Mucosa of descending colon (tissue), 3 donors: ENCODE measurements at regions not wholly inside any gene's neighbourhood (a gene's known extent, or its start where the extent isn't known, plus 50 kb on each side); places are given as distances from the start of the nearest gene placed in this dataset.
"Not testable (repeated sequence)": the region's sequence is repeated elsewhere in the genome, so short reads cannot be mapped to it uniquely, and the experiment has no call there.

Source experiments
- ATAC-seq: fragments of 200-7000 bp; cut with Tn5 transposase; one replicate; pipeline ENCODE4 v1.9.1; 2020; ENCODE audit warnings: mild to moderate bottlenecking, moderate library complexity
- DNase-seq, 3 donors: peaks; one replicate each; pipeline ENCODE4 v3.0.0-alpha.2; 2020
- H3K36me3 ChIP-seq: fragments of 200-600 bp; one replicate; pipeline ENCODE4 v1.8.0; 2021; ENCODE audit warnings: low read depth, mild to moderate bottlenecking
- H3K4me1 ChIP-seq: fragments of 200-600 bp; one replicate; pipeline ENCODE4 v1.8.0; 2021; ENCODE audit warnings: low read depth, mild to moderate bottlenecking
- H3K4me3 ChIP-seq: fragments of 200-600 bp; one replicate; pipeline ENCODE4 v1.8.0; 2021; ENCODE audit warnings: mild to moderate bottlenecking
- H3K9me3 ChIP-seq: fragments of 200-600 bp; one replicate; pipeline ENCODE4 v1.8.0; 2021; ENCODE audit warnings: mild to moderate bottlenecking
- intact Hi-C, 2 donors: fragments of 100-400 bp; cut with DNase I in 1 of 2; cut with micrococcal nuclease in 1 of 2; formaldehyde crosslinking; loops; one replicate each; pipeline versions ENCODE4 v1.11.0 to v1.11.1; 2022; cut with DNase I, micrococcal nuclease
- TF ChIP-seq, protein P1 (sequence below): fragments of 200-600 bp; IDR thresholded peaks from one replicate; pipeline ENCODE4 v1.8.0; 2022; ENCODE audit warnings: antibody characterized with exemption, mild to moderate bottlenecking
- donor health status: DM: no; HTN: no; CAD: no; lungs with moderate emphysema.
- donor health status: DM: no; HTN: no; CAD: no.
- donor health status: DM: no; HTN: yes; CAD: no.

DNA sequence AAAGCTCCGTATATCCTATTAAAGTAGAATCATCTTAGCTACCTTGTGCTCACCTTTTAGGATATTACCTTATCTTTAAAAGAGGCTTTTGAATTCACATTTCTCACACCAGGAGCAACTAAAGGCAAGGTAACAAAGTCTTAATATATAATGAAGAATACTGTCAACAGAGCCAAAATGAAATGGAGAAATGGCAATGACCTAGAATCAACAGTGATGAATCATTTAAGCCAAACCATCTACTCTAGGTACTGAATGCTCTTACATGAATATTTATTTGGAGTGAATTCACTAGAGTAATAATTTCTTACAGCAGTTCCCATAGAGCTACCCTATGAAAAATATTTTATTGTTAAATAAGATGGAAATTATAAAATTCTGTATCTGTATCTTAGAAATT is 421.0 kb downstream of the RND3 start:
- no peak overlapping the region for H3K4me3 ChIP-seq
- no peaks in the 10 kb centered on the region for H3K9me3 ChIP-seq
- H3K4me1 ChIP-seq = no peaks in the 10 kb centered on the region
- TF ChIP-seq, protein P1, sequence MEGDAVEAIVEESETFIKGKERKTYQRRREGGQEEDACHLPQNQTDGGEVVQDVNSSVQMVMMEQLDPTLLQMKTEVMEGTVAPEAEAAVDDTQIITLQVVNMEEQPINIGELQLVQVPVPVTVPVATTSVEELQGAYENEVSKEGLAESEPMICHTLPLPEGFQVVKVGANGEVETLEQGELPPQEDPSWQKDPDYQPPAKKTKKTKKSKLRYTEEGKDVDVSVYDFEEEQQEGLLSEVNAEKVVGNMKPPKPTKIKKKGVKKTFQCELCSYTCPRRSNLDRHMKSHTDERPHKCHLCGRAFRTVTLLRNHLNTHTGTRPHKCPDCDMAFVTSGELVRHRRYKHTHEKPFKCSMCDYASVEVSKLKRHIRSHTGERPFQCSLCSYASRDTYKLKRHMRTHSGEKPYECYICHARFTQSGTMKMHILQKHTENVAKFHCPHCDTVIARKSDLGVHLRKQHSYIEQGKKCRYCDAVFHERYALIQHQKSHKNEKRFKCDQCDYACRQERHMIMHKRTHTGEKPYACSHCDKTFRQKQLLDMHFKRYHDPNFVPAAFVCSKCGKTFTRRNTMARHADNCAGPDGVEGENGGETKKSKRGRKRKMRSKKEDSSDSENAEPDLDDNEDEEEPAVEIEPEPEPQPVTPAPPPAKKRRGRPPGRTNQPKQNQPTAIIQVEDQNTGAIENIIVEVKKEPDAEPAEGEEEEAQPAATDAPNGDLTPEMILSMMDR = no peak
- no peaks in the 10 kb centered on the region for H3K36me3 ChIP-seq
- DNase-seq (no peak), ATAC-seq (no peak)
- intact Hi-C loops = no loop called here

DNA sequence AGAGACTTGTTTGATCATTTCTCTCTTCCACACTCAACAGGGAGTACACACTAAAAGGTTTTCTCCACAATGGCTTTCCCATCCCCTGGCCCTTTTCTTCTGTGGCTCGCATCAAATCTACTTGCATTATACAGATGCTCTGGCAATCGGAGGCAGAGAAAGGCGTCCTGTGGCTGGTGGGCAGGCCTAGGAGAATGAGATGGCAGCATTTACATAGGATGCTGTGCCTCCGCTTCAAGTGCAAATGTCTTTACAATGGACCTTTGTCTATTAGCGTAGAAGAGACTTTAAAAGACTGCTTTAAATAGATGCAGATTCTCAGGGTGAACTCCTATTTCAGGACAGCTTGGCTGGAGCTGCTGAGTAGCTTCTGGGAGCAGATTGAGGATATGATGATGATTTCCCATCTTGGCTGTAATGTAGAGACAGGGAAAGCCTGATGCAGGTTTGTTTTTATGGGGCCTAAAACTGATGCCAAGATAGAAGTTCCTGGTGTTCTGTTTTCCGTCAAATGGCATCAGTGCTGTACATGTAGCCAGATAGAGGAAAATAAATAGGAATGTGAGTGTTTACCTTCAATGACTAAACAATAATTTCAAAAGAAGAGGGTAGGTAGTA is 423.4 kb downstream of the RND3 start:
- ATAC-seq (no peak), DNase-seq (no peak)
- H3K9me3 ChIP-seq = no peaks in the 10 kb centered on the region
- TF ChIP-seq, protein P1 = no peak
- intact Hi-C loops = no loop called here
- no peak overlapping the region for H3K4me3 ChIP-seq
- H3K4me1 ChIP-seq = no peaks in the 10 kb centered on the region
- H3K36me3 ChIP-seq = no peaks in the 10 kb centered on the region

DNA sequence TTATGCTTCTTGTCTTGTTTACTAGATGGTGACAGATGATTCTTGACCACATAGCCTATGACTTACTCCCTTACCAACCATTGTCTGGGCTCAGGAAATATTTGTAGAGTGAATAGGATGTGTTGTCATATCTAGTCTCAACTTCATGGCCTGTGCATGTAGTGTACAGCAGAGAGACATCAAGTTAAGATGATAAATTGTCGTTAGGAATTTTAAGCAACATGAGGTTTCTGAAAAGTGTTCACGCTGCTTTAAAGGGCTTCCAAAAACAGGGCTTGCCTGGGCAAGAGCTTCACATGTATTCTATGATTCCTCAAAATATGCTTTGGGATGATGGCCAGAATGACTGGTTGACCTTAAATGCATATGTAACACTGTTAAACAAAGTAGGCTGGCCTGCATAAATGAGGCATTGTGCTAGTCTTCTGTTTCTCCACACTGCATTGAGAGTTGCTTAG is 424.0 kb downstream of the RND3 start:
- no peak overlapping the region for H3K4me3 ChIP-seq
- TF ChIP-seq, protein P1 = no peak
- intact Hi-C loops = no loop called here
- H3K36me3 ChIP-seq = no peaks in the 10 kb centered on the region
- no peak for ATAC-seq
- DNase-seq = no peak
- no peaks in the 10 kb centered on the region for H3K9me3 ChIP-seq
- no peaks in the 10 kb centered on the region for H3K4me1 ChIP-seq

DNA sequence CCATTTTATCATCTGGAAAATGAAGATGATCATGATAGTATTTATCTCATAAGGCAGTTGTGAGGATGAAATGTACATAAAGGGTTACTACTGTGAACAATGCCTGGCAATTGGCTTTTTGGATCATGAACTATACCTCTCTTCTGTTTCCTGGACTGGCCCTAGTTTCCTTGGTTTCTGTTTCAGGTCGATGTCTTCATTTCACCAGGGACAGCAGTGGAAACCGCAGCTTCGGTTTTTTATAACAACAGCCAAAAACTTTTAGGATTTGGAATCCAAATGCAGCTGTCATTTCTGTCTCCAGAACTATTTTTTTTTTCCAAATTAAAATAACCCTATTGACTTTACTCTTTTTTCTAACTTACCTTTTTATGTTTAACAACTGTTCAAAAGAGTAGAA is 425.1 kb downstream of the RND3 start:
- ATAC-seq = no peak
- Histone ChIP-seq H3K9me3 (no peaks in the 10 kb centered on the region), H3K4me1 (no peaks in the 10 kb centered on the region), H3K4me3 (no peak overlapping the region), H3K36me3 (no peaks in the 10 kb centered on the region)
- TF ChIP-seq, protein P1 = no peak
- intact Hi-C loops = no loop called here
- no peak for DNase-seq

DNA sequence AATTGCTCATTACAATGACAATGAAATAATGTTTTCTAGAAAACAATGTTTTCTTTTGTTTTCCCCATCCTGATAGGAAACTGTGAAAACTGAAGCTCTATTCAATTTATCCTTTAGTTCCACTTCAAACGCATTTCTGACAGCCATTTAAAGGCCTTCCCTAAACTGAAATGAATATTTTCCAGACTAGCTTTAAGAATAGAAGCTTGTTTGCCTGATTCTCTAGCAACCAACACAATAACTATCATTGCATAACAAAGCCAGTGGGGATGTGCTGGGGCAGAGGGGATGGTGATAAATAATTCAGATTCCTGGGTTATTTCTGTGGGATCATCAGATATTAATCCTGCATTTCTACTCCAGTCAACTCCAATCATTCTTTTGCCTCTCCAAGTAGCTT is 427.1 kb downstream of the RND3 start:
- Histone ChIP-seq H3K9me3 (no peaks in the 10 kb centered on the region), H3K4me3 (no peak overlapping the region), H3K4me1 (no peaks in the 10 kb centered on the region), H3K36me3 (no peaks in the 10 kb centered on the region)
- TF ChIP-seq, protein P1 = no peak
- DNase-seq = no peak
- intact Hi-C loops = no loop called here
- ATAC-seq = no peak

DNA sequence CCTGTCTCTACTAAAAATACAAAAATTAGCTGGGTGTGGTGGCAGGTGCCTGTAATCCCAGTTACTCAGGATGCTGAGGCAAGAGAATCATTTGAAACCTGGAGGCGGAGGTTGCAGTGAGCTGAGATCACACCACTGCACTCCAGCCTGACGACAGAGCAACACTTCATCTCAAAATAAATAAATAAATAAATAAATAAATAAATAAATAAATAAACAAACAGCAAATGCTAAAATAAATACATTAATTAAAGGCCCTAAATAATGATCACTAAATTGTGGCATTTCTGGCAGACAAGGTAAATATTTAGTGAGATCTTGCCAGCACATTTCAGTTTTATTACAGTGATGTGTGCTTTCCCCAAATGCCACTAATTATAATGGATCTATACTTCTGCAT is 427.8 kb downstream of the RND3 start:
- H3K36me3 ChIP-seq, H3K4me1 ChIP-seq, ATAC-seq, intact Hi-C loops, H3K4me3 ChIP-seq, H3K9me3 ChIP-seq, DNase-seq: not testable (repeated sequence)
